Ovary (tissue), 3 donors: ENCODE measurements at regions not wholly inside any gene's neighbourhood (a gene's known extent, or its start where the extent isn't known, plus 50 kb on each side); places are given as distances from the start of the nearest gene placed in this dataset.

ENCODE experiments used
- EP300 ChIP-seq: sonication (generic); formaldehyde crosslinking; IDR thresholded peaks from one replicate; pipeline ENCODE4 v1.6.1; 2017; ENCODE audit warnings: antibody characterized with exemption
- TF ChIP-seq, protein P1 (sequence below), 3 donors: fragments of 450-650 bp in 2 of 3; fragments of 200-600 bp in 1 of 3; IDR thresholded peaks; one replicate each; pipeline versions ENCODE4 v1.5.1 to v1.8.0; 2016 to 2022; ENCODE audit warnings: antibody characterized with exemption in 3 of 3, mild to moderate bottlenecking in 1 of 3
- donor health status: DM: no; HTN: no; CAD: no.

DNA sequence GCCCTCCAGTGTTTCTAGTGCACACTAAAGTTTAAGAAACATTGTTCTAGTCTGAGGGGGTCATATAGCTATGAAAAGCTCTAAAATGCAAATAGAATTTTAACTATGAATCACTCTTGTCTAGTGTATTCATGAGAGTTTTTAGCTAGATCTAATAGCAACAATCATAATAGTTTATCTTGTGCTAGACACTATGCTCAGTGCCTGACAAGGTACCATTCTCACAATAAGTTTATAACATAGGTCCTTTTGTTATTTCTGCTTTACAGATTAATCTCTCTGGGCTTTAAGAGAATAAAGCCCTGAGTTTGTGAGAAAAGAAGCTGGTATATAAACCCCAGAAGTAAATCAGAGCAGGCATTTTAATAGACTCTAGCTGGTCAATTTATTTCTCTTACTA, 2120.7 kb downstream of the MAT2B start:
- TF ChIP-seq, protein P1, sequence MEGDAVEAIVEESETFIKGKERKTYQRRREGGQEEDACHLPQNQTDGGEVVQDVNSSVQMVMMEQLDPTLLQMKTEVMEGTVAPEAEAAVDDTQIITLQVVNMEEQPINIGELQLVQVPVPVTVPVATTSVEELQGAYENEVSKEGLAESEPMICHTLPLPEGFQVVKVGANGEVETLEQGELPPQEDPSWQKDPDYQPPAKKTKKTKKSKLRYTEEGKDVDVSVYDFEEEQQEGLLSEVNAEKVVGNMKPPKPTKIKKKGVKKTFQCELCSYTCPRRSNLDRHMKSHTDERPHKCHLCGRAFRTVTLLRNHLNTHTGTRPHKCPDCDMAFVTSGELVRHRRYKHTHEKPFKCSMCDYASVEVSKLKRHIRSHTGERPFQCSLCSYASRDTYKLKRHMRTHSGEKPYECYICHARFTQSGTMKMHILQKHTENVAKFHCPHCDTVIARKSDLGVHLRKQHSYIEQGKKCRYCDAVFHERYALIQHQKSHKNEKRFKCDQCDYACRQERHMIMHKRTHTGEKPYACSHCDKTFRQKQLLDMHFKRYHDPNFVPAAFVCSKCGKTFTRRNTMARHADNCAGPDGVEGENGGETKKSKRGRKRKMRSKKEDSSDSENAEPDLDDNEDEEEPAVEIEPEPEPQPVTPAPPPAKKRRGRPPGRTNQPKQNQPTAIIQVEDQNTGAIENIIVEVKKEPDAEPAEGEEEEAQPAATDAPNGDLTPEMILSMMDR (IDR thresholded peaks at IDR 0.05) = no peak
- no peak for TF ChIP-seq EP300
